ENCODE measurements at regions not wholly inside any gene's neighbourhood (a gene's known extent, or its start where the extent isn't known, plus 50 kb on each side); places are given as distances from the start of the nearest gene placed in this dataset.

GRCh38 chr10:100612601-100613595, 77.2 kb downstream of the HIF1AN start:
- Histone ChIP-seq H3K9me3 (ENCODE audit: severe bottlenecking) (no peaks in the 10 kb centered on the region), H3K27me3 (ENCODE audit: insufficient read depth, low read depth, severe bottlenecking) (peaks cover 98% of the 10 kb centered on the region), H3K36me3 (no peaks in the 10 kb centered on the region), H3K27ac (no peak overlapping the region), H3K4me3 (ENCODE audit: low read depth, low read length) (no peak overlapping the region)
- no peak for TF ChIP-seq CTCF (IDR thresholded peaks at IDR 0.05; ENCODE audit: low read depth, low read length)
- DNase-seq, result no peak

- DNase-seq, result no peak
- no peak overlapping the region for H3K4me3 ChIP-seq (ENCODE audit: low read depth, low read length)
- peaks cover 97% of the 10 kb centered on the region for H3K27me3 ChIP-seq (ENCODE audit: insufficient read depth, low read depth, severe bottlenecking)
- TF ChIP-seq CTCF (IDR thresholded peaks at IDR 0.05; ENCODE audit: low read depth, low read length), result no peak
- H3K9me3 ChIP-seq (ENCODE audit: severe bottlenecking), result no peaks in the 10 kb centered on the region
- no peaks in the 10 kb centered on the region for H3K36me3 ChIP-seq
- no peak overlapping the region for H3K27ac ChIP-seq
These were observed 78.1 kb downstream of the HIF1AN start for GRCh38 chr10:100613846-100614245.

- Histone ChIP-seq H3K27ac (no peak overlapping the region), H3K36me3 (no peaks in the 10 kb centered on the region), H3K27me3 (ENCODE audit: insufficient read depth, low read depth, severe bottlenecking) (peaks cover 97% of the 10 kb centered on the region), H3K9me3 (ENCODE audit: severe bottlenecking) (no peaks in the 10 kb centered on the region), H3K4me3 (ENCODE audit: low read depth, low read length) (no peak overlapping the region)
- TF ChIP-seq CTCF (IDR thresholded peaks at IDR 0.05; ENCODE audit: low read depth, low read length), result no peak
- DNase-seq, result no peak
These were observed 78.8 kb downstream of the HIF1AN start for GRCh38 chr10:100614429-100615095.

GRCh38 chr10:100615241-100615640, 79.5 kb downstream of the HIF1AN start:
- no peak for DNase-seq
- Histone ChIP-seq H3K27ac (no peak overlapping the region), H3K36me3 (no peaks in the 10 kb centered on the region), H3K27me3 (ENCODE audit: insufficient read depth, low read depth, severe bottlenecking) (peaks cover 97% of the 10 kb centered on the region), H3K4me3 (ENCODE audit: low read depth, low read length) (no peak overlapping the region), H3K9me3 (ENCODE audit: severe bottlenecking) (no peaks in the 10 kb centered on the region)
- no peak for TF ChIP-seq CTCF (IDR thresholded peaks at IDR 0.05; ENCODE audit: low read depth, low read length)

- no peak overlapping the region for H3K27ac ChIP-seq
- DNase-seq, result no peak
- no peaks in the 10 kb centered on the region for H3K9me3 ChIP-seq (ENCODE audit: severe bottlenecking)
- H3K36me3 ChIP-seq, result no peaks in the 10 kb centered on the region
- H3K27me3 ChIP-seq (ENCODE audit: insufficient read depth, low read depth, severe bottlenecking), result peaks cover 97% of the 10 kb centered on the region
- no peak overlapping the region for H3K4me3 ChIP-seq (ENCODE audit: low read depth, low read length)
- TF ChIP-seq CTCF (IDR thresholded peaks at IDR 0.05; ENCODE audit: low read depth, low read length), result no peak
These were observed 80.2 kb downstream of the HIF1AN start for GRCh38 chr10:100615908-100616307.

Measured in WERI-Rb-1 (cell line).